KOPT-K1 (cell line): ENCODE measurements at regions not wholly inside any gene's neighbourhood (a gene's known extent, or its start where the extent isn't known, plus 50 kb on each side); places are given as distances from the start of the nearest gene placed in this dataset.

ENCODE experiments used
- H3K27ac ChIP-seq: fragments of 200-600 bp; sonication (generic); 2 replicates; pipeline ENCODE4 v1.5.1; 2016; ENCODE audit warnings: antibody characterized with exemption, mild to moderate bottlenecking, low read depth, low read length; ENCODE audit not compliant: poor library complexity, severe bottlenecking
- H3K36me3 ChIP-seq: fragments of 200-600 bp; sonication (generic); 2 replicates; pipeline ENCODE4 v1.5.1; 2017; ENCODE audit warnings: antibody characterized with exemption, mild to moderate bottlenecking, low read length, moderate library complexity; ENCODE audit not compliant: insufficient read depth
- H3K9me3 ChIP-seq: fragments of 200-600 bp; sonication (generic); 2 replicates; pipeline ENCODE4 v1.5.1; 2017; ENCODE audit warnings: antibody characterized with exemption, low read length, mild to moderate bottlenecking; ENCODE audit not compliant: insufficient read depth, poor library complexity, severe bottlenecking

DNA sequence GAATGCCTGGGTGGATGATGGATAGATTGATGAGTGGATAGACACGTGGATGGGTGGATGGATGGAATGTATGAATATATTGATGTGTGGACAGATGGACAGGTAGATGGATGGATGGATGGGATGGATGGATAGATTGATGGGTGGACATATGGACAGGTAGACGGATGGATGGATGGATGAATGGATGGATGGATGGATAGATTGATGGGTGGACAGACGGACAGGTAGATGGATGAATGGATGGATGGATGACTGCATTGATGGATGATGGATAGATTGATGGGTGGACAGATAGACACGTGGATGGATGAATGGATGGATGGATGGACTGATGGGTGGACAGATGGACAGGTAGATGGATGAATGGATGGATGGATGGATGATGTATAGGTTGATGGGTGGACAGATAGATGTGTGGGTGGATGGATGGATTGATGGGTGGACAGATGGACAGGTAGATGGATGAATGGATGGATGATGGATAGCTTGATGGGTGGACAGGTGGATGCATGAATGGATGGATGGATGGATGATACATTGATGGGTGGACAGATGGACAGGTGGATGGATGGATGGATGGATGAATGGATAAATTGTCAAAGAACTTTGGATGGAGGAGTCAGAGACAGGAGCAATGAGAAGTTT, 171.4 kb upstream of the AFDN start:
- Histone ChIP-seq H3K36me3 (no peaks in the 10 kb centered on the region), H3K9me3 (peaks cover 7% of the 10 kb centered on the region), H3K27ac (no peak overlapping the region)

- Histone ChIP-seq H3K36me3 (no peaks in the 10 kb centered on the region), H3K27ac (no peak overlapping the region), H3K9me3 (no peaks in the 10 kb centered on the region)
Observed at GRCh38 chr6:167658106-167658505, 168.6 kb upstream of the AFDN start.

DNA sequence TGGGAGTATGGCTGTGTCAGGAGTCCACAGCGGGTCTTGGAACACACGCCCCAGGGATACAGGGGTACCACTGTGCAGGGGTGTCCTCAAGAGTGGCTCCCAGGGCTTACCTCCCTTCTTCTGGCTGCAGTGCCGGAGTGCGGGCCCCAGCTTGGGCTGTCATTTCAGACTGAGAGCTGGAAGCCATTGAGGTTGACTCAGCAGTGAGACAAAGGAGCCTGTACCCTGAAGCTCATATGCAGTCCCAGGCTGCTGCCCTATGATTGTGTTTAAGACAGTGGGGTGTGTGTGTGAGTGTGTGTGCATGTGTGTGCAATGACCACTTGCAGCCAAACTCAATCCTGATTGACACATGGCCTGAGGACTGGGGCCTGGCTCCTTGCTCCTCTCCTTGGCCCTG, 167.7 kb upstream of the AFDN start:
- Histone ChIP-seq H3K36me3 (no peaks in the 10 kb centered on the region), H3K27ac (no peak overlapping the region), H3K9me3 (no peaks in the 10 kb centered on the region)

DNA sequence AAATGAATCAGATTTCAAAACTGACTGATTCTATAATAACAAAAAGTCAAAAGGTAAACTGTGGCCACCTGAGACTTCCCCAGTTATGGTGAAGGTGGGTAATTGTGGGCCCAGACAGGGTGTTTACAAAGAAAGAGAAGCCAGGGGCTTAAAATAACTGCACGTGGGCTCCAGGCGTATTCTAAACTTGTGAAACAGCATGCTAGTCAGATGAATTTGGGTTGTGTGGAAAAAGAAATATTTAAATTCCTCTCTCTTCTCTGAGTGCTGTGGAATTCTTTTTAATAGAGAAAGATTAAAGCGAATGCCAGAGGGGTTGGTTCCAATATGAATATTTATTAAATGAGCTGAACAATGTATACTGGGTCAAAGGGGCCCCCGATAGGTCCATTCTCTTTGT, 166.3 kb upstream of the AFDN start:
- no peaks in the 10 kb centered on the region for H3K9me3 ChIP-seq
- no peaks in the 10 kb centered on the region for H3K36me3 ChIP-seq
- no peak overlapping the region for H3K27ac ChIP-seq

DNA sequence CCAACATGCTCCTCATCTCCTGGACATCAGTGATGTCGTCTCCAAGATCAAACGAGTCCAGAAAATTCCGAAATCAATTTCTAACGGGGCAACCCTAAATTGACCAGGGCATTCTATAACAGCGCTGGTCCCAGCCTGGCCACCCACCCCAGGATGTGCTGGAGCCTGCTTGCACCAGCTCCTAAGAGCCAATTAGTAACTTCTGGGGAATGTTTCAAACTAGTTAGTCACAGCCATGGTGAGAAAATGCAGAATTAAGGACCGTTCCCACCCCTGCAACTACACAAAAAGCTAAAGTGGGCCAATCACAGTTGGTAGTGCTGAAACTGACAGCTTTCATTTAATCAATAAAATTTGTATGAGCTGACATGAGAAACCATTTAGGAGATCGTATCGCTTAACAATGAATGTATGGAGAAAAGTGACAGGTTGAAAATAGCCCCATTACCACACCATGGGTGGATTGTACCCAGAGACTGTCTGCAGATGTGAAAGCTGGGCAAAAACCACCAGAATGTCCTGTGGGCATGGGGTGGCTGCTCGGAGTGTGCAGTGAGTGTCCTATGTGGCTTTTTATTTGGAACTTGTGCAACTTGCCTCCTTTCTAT, 165.7 kb upstream of the AFDN start:
- Histone ChIP-seq H3K9me3 (no peaks in the 10 kb centered on the region), H3K27ac (no peak overlapping the region), H3K36me3 (no peaks in the 10 kb centered on the region)

DNA sequence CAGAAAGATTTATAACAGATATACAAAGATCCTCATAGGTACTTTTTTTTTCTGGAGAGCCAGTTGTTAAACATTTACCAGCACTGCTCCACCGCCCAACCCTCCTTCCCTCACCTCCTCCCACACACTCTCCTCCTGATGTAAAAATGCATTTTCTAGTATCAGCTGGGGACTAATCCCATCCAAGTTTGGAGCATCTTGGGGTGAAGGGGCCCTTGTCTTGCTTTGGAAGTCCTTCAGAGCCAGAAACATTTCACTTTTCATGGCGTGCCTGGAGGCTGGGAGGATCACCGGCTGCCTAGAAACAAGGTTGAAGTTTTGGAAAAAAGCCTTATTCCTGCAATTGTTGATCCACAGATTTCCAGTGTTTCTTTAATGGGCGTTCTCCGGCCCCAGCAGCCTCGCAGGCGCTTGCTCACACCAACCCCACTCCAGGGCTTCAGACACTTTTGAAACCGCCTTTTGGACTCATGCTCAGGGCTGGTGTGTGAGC, 165.1 kb upstream of the AFDN start:
- no peak overlapping the region for H3K27ac ChIP-seq
- H3K9me3 ChIP-seq, result no peaks in the 10 kb centered on the region
- H3K36me3 ChIP-seq, result no peaks in the 10 kb centered on the region

DNA sequence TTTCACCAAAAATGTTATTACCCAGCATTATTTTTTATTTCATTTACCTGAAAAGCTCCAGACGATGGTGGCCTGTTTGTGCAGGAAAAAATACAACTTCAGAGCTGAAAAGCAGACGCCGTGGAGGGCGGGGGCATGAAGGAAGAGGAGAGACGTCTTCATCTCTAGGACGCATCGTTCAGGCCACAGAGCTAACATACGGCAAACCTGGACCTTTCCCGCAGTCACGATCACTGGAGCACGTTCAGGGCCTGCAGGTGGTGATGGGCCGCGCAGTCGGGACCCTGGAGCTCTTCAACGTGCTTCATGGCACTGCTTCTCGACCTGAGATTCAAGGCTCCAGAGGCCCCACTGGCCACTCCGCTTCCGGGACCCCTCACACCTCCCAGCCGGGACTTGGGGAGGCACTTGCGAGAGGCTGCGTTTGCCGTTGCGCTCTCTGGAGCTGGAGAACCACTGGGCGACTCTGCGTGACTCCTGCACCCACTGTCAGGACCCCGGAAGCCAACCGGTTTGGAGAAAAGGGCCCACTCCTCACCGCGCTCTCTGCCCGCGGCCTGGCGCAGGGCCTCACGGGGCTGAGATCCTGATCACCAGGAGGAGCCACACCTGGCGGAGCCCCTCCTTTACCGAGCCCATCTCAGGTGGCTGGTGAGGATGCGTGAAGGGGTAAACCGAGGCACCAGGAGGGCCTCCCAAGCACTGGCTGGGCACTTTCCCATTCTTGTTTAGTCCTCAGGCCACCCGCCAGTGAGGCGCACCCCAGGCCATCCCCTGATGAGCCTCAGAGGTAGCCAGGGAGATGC, 164.4 kb upstream of the AFDN start:
- H3K27ac ChIP-seq, result no peak overlapping the region
- no peaks in the 10 kb centered on the region for H3K36me3 ChIP-seq
- no peaks in the 10 kb centered on the region for H3K9me3 ChIP-seq

GRCh38 chr6:167662881-167663205, 163.9 kb upstream of the AFDN start:
- Histone ChIP-seq H3K27ac (no peak overlapping the region), H3K9me3 (no peaks in the 10 kb centered on the region), H3K36me3 (no peaks in the 10 kb centered on the region)

- no peaks in the 10 kb centered on the region for H3K36me3 ChIP-seq
- H3K27ac ChIP-seq, result no peak overlapping the region
- H3K9me3 ChIP-seq, result no peaks in the 10 kb centered on the region
Observed at GRCh38 chr6:167663316-167663715, 163.4 kb upstream of the AFDN start.

DNA sequence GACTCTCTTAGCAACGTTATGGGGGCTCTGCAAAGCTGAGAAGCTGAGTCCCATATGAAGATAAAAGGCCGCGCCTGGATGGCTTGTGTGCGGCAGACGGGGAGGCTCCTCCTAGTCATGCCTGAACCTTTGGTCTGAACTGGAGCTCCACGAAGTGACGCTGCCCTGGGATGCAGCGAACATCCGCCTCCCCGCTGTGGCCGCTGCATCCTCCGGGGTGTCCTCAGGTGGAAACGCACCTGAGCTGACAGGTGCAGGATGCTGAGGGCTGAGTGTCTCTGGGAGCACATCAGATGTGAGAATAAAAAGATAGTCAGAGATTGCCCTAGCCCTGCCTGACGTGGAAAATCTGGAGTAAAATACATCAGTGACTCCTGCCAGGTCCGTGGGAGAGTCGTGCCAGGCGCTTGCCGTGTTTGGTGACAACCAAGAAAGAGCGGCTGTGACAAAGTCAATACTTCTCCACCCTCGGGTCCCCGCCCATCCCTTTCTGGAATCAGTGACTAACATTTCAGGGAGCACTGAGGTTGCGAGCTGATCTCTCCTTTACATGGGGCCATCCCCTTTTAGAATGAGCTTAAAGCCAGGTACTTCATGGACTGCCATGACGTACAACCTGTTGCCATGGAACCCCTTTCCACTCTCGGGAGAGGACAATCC, 162.8 kb upstream of the AFDN start:
- no peaks in the 10 kb centered on the region for H3K9me3 ChIP-seq
- no peaks in the 10 kb centered on the region for H3K36me3 ChIP-seq
- no peak overlapping the region for H3K27ac ChIP-seq

GRCh38 chr6:167664678-167665660, 161.7 kb upstream of the AFDN start:
- Histone ChIP-seq H3K36me3 (no peaks in the 10 kb centered on the region), H3K9me3 (no peaks in the 10 kb centered on the region), H3K27ac (no peak overlapping the region)

GRCh38 chr6:167665698-167666330, 160.9 kb upstream of the AFDN start:
- peaks cover 5% of the 10 kb centered on the region for H3K9me3 ChIP-seq

GRCh38 chr6:167666571-167667203, 160.0 kb upstream of the AFDN start:
- Histone ChIP-seq H3K27ac (no peak overlapping the region), H3K9me3 (peaks cover 13% of the 10 kb centered on the region), H3K36me3 (no peaks in the 10 kb centered on the region)

More at GRCh38 chr6:167665698-167666330, 160.9 kb upstream of the AFDN start:
- no peaks in the 10 kb centered on the region for H3K36me3 ChIP-seq
- H3K27ac ChIP-seq, result no peak overlapping the region
